ENCODE measurements at regions not wholly inside any gene's neighbourhood (a gene's known extent, or its start where the extent isn't known, plus 50 kb on each side); places are given as distances from the start of the nearest gene placed in this dataset.

- no peak for TF ChIP-seq POLR2AphosphoS5 (IDR thresholded peaks at IDR 0.05; ENCODE audit: low read depth, low read length)
- TF ChIP-seq, protein P1, sequence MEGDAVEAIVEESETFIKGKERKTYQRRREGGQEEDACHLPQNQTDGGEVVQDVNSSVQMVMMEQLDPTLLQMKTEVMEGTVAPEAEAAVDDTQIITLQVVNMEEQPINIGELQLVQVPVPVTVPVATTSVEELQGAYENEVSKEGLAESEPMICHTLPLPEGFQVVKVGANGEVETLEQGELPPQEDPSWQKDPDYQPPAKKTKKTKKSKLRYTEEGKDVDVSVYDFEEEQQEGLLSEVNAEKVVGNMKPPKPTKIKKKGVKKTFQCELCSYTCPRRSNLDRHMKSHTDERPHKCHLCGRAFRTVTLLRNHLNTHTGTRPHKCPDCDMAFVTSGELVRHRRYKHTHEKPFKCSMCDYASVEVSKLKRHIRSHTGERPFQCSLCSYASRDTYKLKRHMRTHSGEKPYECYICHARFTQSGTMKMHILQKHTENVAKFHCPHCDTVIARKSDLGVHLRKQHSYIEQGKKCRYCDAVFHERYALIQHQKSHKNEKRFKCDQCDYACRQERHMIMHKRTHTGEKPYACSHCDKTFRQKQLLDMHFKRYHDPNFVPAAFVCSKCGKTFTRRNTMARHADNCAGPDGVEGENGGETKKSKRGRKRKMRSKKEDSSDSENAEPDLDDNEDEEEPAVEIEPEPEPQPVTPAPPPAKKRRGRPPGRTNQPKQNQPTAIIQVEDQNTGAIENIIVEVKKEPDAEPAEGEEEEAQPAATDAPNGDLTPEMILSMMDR (IDR thresholded peaks at IDR 0.05): no peak
These were observed 156.4 kb upstream of the MTPN start for GRCh38 chr7:136133551-136133950.

Measured in Panc1 (cell line).